Loucy (cell line): ENCODE measurements at regions not wholly inside any gene's neighbourhood (a gene's known extent, or its start where the extent isn't known, plus 50 kb on each side); places are given as distances from the start of the nearest gene placed in this dataset.

Experiments
- H2AFZ ChIP-seq: fragments of 200-600 bp; sonication (generic); 2 replicates; pipeline ENCODE4 v1.6.0; 2016; ENCODE audit warnings: antibody characterized with exemption, mild to moderate bottlenecking, low read length, moderate library complexity
- H3F3A ChIP-seq: fragments of 200-600 bp; 2 replicates; pipeline ENCODE4 v1.6.0; 2016; ENCODE audit warnings: antibody characterized with exemption, low read depth, mild to moderate bottlenecking
- H3K27me3 ChIP-seq: fragments of 200-600 bp; sonication (generic); 2 replicates; pipeline ENCODE4 v1.6.1; 2014; ENCODE audit warnings: low read length, mild to moderate bottlenecking; ENCODE audit not compliant: insufficient read depth, poor library complexity, severe bottlenecking
- H3K36me3 ChIP-seq: fragments of 200-600 bp; sonication (generic); 2 replicates; pipeline ENCODE4 v1.6.1; 2016; ENCODE audit warnings: low read length; ENCODE audit not compliant: insufficient read depth
- H3K4me1 ChIP-seq: fragments of 200-600 bp; sonication (generic); 2 replicates; pipeline ENCODE4 v1.5.1; 2014; ENCODE audit warnings: low read length, mild to moderate bottlenecking; ENCODE audit not compliant: insufficient read depth, poor library complexity, severe bottlenecking
- H3K4me2 ChIP-seq: fragments of 200-600 bp; sonication (generic); 2 replicates; pipeline ENCODE4 v1.6.0; 2014; ENCODE audit warnings: antibody characterized with exemption, low read length, low read depth, mild to moderate bottlenecking; ENCODE audit not compliant: poor library complexity, severe bottlenecking
- H3K4me3 ChIP-seq: fragments of 200-600 bp; sonication (generic); 2 replicates; pipeline ENCODE4 v1.5.1; 2014; ENCODE audit warnings: low read length, mild to moderate bottlenecking, mixed read lengths; ENCODE audit not compliant: poor library complexity, severe bottlenecking
- H3K79me2 ChIP-seq: fragments of 200-600 bp; sonication (generic); 2 replicates; pipeline ENCODE4 v1.6.1; 2014; ENCODE audit warnings: low read length; ENCODE audit not compliant: insufficient read depth
- H3K9ac ChIP-seq: fragments of 200-600 bp; sonication (generic); 2 replicates; pipeline ENCODE4 v1.6.0; 2014; ENCODE audit warnings: mild to moderate bottlenecking, low read depth, low read length, moderate library complexity; ENCODE audit not compliant: poor library complexity, severe bottlenecking
- H3K9me2 ChIP-seq: fragments of 200-600 bp; sonication (generic); replicated peaks from 2 replicates; pipeline ENCODE4 v1.6.1; 2016; ENCODE audit warnings: low read depth, low read length, mixed read lengths
- H3K9me3 ChIP-seq: fragments of 200-600 bp; sonication (generic); 2 replicates; pipeline ENCODE4 v1.6.1; 2014; ENCODE audit warnings: mild to moderate bottlenecking, antibody characterized with exemption, low read length, low read depth; ENCODE audit not compliant: insufficient read depth
- H4K20me1 ChIP-seq: fragments of 200-600 bp; sonication (generic); 2 replicates; pipeline ENCODE4 v1.6.0; 2014; ENCODE audit warnings: antibody characterized with exemption, low read length, mild to moderate bottlenecking; ENCODE audit not compliant: insufficient read depth, poor library complexity, severe bottlenecking
- CTCF ChIP-seq: fragments of 200-600 bp; sonication (generic); conservative IDR thresholded peaks from 2 replicates; pipeline ENCODE4 v1.5.1; 2014; ENCODE audit warnings: mild to moderate bottlenecking, antibody characterized with exemption, low read length
- EZH2phosphoT487 ChIP-seq: fragments of 200-600 bp; IDR thresholded peaks from 2 replicates; pipeline ENCODE4 v1.6.1; 2018; ENCODE audit warnings: antibody characterized with exemption, mild to moderate bottlenecking, moderate library complexity, borderline replicate concordance

- no peaks in the 10 kb centered on the region for H3K27me3 ChIP-seq
- no peak overlapping the region for H3K9ac ChIP-seq
- no peaks in the 10 kb centered on the region; the same call in 1 of the 2 replicates for H3F3A ChIP-seq
- H3K79me2 ChIP-seq = peaks cover 96% of the 10 kb centered on the region
- no peaks in the 10 kb centered on the region for H3K9me3 ChIP-seq
- H3K4me1 ChIP-seq = peaks cover 54% of the 10 kb centered on the region
- peaks cover 74% of the 10 kb centered on the region for H4K20me1 ChIP-seq
- peaks cover 51% of the 10 kb centered on the region for H3K36me3 ChIP-seq
- H2AFZ ChIP-seq = no peak overlapping the region
- TF ChIP-seq CTCF (no peak), EZH2phosphoT487 (no peak)
- no peaks in the 10 kb centered on the region for H3K9me2 ChIP-seq
- H3K4me3 ChIP-seq = no peak overlapping the region
- H3K4me2 ChIP-seq = no peak overlapping the region
These were observed 247.4 kb downstream of the PTEN start for GRCh38 chr10:88110822-88111221.

GRCh38 chr10:88111294-88111693 is 247.9 kb downstream of the PTEN start:
- no peaks in the 10 kb centered on the region for H3K27me3 ChIP-seq
- H3K4me3 ChIP-seq = no peak overlapping the region
- peaks cover 78% of the 10 kb centered on the region for H4K20me1 ChIP-seq
- H3K9me2 ChIP-seq = no peaks in the 10 kb centered on the region
- no peak overlapping the region for H3K9ac ChIP-seq
- no peaks in the 10 kb centered on the region for H3K9me3 ChIP-seq
- H3F3A ChIP-seq = no peaks in the 10 kb centered on the region; the same call in 1 of the 2 replicates
- H3K4me2 ChIP-seq = no peak overlapping the region
- no peak for TF ChIP-seq EZH2phosphoT487
- H2AFZ ChIP-seq = no peak overlapping the region
- H3K79me2 ChIP-seq = peaks cover 99% of the 10 kb centered on the region
- peaks cover 51% of the 10 kb centered on the region for H3K36me3 ChIP-seq
- peaks cover 58% of the 10 kb centered on the region for H3K4me1 ChIP-seq

- Histone ChIP-seq H3F3A (no peaks in the 10 kb centered on the region), H3K9me2 (no peaks in the 10 kb centered on the region), H3K4me3 (peak overlapping the region; percentile 48), H3K27me3 (no peaks in the 10 kb centered on the region), H3K79me2 (peaks cover 99% of the 10 kb centered on the region), H3K4me1 (peaks cover 63% of the 10 kb centered on the region), H2AFZ (no peak overlapping the region), H4K20me1 (peaks cover 81% of the 10 kb centered on the region), H3K36me3 (peaks cover 39% of the 10 kb centered on the region), H3K4me2 (peak overlapping the region; percentile 62), H3K9ac (peak overlapping the region; percentile 63), H3K9me3 (no peaks in the 10 kb centered on the region)
- TF ChIP-seq EZH2phosphoT487 = no peak
- TF ChIP-seq CTCF = no peak
These were observed 249.8 kb downstream of the PTEN start for GRCh38 chr10:88113232-88113631.

DNA sequence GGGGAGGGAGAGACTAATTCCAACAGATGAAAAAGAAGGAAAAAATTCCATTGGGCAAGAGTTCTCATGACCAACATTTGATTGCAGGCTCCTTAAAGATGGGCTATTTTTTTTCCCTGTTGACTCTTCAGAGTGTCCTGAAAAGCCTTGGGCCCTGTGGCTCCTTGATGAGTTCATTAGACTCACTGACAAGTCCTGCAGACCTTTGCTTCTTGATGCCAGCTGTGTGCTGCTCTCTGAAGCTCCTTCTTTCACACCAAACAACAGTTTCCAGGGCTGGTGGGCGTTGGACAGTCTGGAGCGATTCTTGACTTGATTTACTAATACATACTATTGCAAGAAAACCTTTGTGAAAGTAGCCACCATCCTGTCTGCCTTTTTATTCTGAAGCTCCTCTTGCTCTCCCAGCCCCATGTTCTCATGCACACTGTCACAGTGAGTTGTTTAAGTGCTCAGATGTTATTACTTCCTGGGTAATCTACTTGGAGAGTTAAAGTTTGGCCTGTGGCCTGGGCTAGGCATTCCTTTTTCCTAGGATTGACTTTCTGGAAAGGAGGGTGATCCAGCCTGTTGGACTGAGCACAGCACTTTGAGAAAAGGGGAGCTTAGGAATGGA is 250.3 kb downstream of the PTEN start:
- peak overlapping the region; percentile 62 for H3K4me2 ChIP-seq
- no peak overlapping the region for H2AFZ ChIP-seq
- H3K36me3 ChIP-seq = peaks cover 33% of the 10 kb centered on the region

More for the DNA sequence above, 250.3 kb downstream of the PTEN start:
- Histone ChIP-seq H3K9me3 (no peaks in the 10 kb centered on the region), H3K79me2 (peaks cover 99% of the 10 kb centered on the region), H3F3A (no peaks in the 10 kb centered on the region), H3K4me1 (peaks cover 63% of the 10 kb centered on the region), H3K27me3 (no peaks in the 10 kb centered on the region), H3K9me2 (no peaks in the 10 kb centered on the region), H4K20me1 (peaks cover 81% of the 10 kb centered on the region), H3K9ac (peak overlapping the region; percentile 63), H3K4me3 (peak overlapping the region; percentile 48)
- TF ChIP-seq CTCF = no peak
- TF ChIP-seq EZH2phosphoT487 = no peak
